K562 (cell line): ENCODE measurements at regions not wholly inside any gene's neighbourhood (a gene's known extent, or its start where the extent isn't known, plus 50 kb on each side); places are given as distances from the start of the nearest gene placed in this dataset.

Experiments
- ARNT ChIP-seq, 2 experiments: fragments of 450-650 bp; IDR thresholded peaks; 2 replicates each; pipeline ENCODE4 v1.6.1; 2016; ENCODE audit warnings: mild to moderate bottlenecking in 1 of 2
- NR1H2 ChIP-seq: sonication (generic); formaldehyde crosslinking; IDR thresholded peaks from 2 replicates; pipeline ENCODE4 v1.4.0; 2020; ENCODE audit warnings: mild to moderate bottlenecking, missing genetic modification reagents
- POLR2AphosphoS5 ChIP-seq: IDR thresholded peaks from 2 replicates; pipeline ENCODE4 v1.6.1; 2011; ENCODE audit warnings: mild to moderate bottlenecking, low read depth, low read length, moderate library complexity; ENCODE audit not compliant: control insufficient read depth, insufficient read depth
- ZNF274 ChIP-seq: IDR thresholded peaks from 2 replicates; pipeline ENCODE4 v1.6.1; 2011; ENCODE audit warnings: low read depth, mild to moderate bottlenecking, low read length, moderate library complexity, borderline replicate concordance
- ZZZ3 ChIP-seq: fragments of 450-650 bp; IDR thresholded peaks from 2 replicates; pipeline ENCODE4 v1.6.1; 2016; ENCODE audit warnings: antibody characterized with exemption, mild to moderate bottlenecking, moderate library complexity

- TF ChIP-seq ARNT (IDR thresholded peaks at IDR 0.05) (no peak), ZNF274 (no peak), ZZZ3 (no peak), POLR2AphosphoS5 (no peak), NR1H2 (CRISPR knock-in tag) (no peak)
These were observed 98.9 kb upstream of the GLS start for GRCh38 chr2:190781604-190782198.
